ENCODE measurements at regions not wholly inside any gene's neighbourhood (a gene's known extent, or its start where the extent isn't known, plus 50 kb on each side); places are given as distances from the start of the nearest gene placed in this dataset.

DNA sequence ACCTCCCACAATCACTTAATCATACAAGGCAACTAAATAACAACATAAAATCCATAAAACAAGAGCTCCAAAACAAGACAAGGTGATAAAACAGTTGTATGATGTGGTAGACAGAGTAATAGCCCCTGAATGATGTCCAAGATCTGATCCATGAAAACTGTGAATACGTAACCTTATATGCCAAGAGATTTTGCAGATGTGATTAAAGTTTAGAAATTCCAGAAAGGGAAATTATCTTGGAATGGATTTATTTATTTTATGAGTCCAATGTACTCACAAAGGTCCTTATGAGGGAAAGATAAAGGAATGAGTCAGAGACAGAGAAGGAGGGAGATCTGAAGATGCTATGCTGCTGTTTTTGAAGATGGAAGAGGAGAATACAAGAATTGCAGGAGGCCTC is 1775.7 kb upstream of the C9orf72 start:
- no peak overlapping the region for H2AFZ ChIP-seq (ENCODE audit: low read length)
- no peak overlapping the region for H2BK20ac ChIP-seq (ENCODE audit: low read length)
- no peaks in the 10 kb centered on the region for H3K36me3 ChIP-seq (ENCODE audit: control insufficient read depth in 2 of 4, insufficient read depth in 4 of 4, low read length in 3 of 4)
- ChIA-PET POLR2A (ENCODE audit: partially characterized antibody) (no interaction called here), CTCF (ENCODE audit: partially characterized antibody) (interaction anchor here (0.6 kb wide), 1 partner anchor 8 kb away, joined by 4 read pairs; no protein-coding TSS in a partner anchor)
- no peak overlapping the region for H3K27ac ChIP-seq (ENCODE audit: low read depth, low read length)
- H2BK5ac ChIP-seq (ENCODE audit: low read depth, low read length), result no peak overlapping the region
- no peak overlapping the region for H3K56ac ChIP-seq (replicated peaks; ENCODE audit: insufficient read length, low read depth, low read length)
- H3K14ac ChIP-seq (ENCODE audit: insufficient read length), result no peak overlapping the region
- H3K27me3 ChIP-seq (replicated peaks in 1 of 4; ENCODE audit: control insufficient read depth in 3 of 4, extremely low read depth in 1 of 4, insufficient read depth in 3 of 4, low read length in 3 of 4), result no peaks in the 10 kb centered on the region
- H3K23ac ChIP-seq (ENCODE audit: insufficient read length), result no peak overlapping the region
- no peaks in the 10 kb centered on the region for H4K20me1 ChIP-seq (replicated peaks in 1 of 2; ENCODE audit: control insufficient read depth in 1 of 2, insufficient read depth in 2 of 2, low read length in 2 of 2)
- H4K91ac ChIP-seq (replicated peaks; ENCODE audit: insufficient read length, low read length), result no peak overlapping the region
- H3K18ac ChIP-seq (ENCODE audit: extremely low read depth, low read length), result no peak overlapping the region
- no peaks in the 10 kb centered on the region; a peak in 1 of 4 replicates for H3K9me3 ChIP-seq (ENCODE audit: insufficient read depth in 2 of 2, low read depth in 1 of 2, low read length in 1 of 2)
- no peaks in the 10 kb centered on the region for H3K79me1 ChIP-seq (ENCODE audit: low read depth, low read length)
- H4K8ac ChIP-seq (ENCODE audit: extremely low read depth, insufficient read depth, low read length), result no peak overlapping the region
- no peaks in the 10 kb centered on the region for H3K4me1 ChIP-seq (replicated peaks in 1 of 4; ENCODE audit: control insufficient read depth in 3 of 4, insufficient read depth in 4 of 4, low read length in 3 of 4)
- no peak overlapping the region for H4K5ac ChIP-seq (ENCODE audit: insufficient read length, low read depth, low read length)
- FAIRE-seq (no peak), DNase-seq (ENCODE audit: low read depth in 1 of 2, low spot score in 2 of 2) (no peak)
- TF ChIP-seq SUZ12 (IDR thresholded peaks at IDR 0.05; ENCODE audit: low read length) (no peak), POLR2AphosphoS5 (IDR thresholded peaks at IDR 0.05; ENCODE audit: low read depth, low read length) (no peak), FOSL1 (IDR thresholded peaks at IDR 0.05; ENCODE audit: insufficient read depth, low read depth, low read length) (no peak)
- H2BK15ac ChIP-seq (ENCODE audit: low read length), result no peak overlapping the region
- H2BK120ac ChIP-seq (replicated peaks; ENCODE audit: low read depth, low read length), result no peak overlapping the region
- no peak overlapping the region for H3K9ac ChIP-seq (replicated peaks in 1 of 4; ENCODE audit: extremely low read depth in 1 of 4, low read depth in 3 of 4, low read length in 3 of 4)
- no peak overlapping the region for H2BK12ac ChIP-seq (ENCODE audit: low read depth, low read length)
- H2AK5ac ChIP-seq (ENCODE audit: low read depth, low read length), result no peak overlapping the region
- H3K4me3 ChIP-seq (ENCODE audit: extremely low read depth in 1 of 4, insufficient read depth in 2 of 4, low read depth in 3 of 4, low read length in 4 of 4), result no peak overlapping the region
- H3K4ac ChIP-seq (replicated peaks; ENCODE audit: insufficient read length, low read depth, low read length), result no peak overlapping the region
- H3K23me2 ChIP-seq (ENCODE audit: low read depth, low read length), result no peaks in the 10 kb centered on the region; the same call in 1 of the 2 replicates
- WGBS, 2 experiments (ENCODE audit: extremely low coverage in 1 of 2, insufficient coverage in 1 of 2, insufficient read length in 1 of 2, insufficient replicate concordance in 2 of 2, low coverage in 1 of 2, low lambda C conversion rate in 2 of 2, missing lambda C conversion rate in 1 of 2), result 96% methylated on average over 1 of the region's 1 CpG; no CpG with 5 or more reads in 1 of the 2 experiments
- H3K79me2 ChIP-seq (ENCODE audit: control insufficient read depth in 1 of 2, insufficient read depth in 2 of 2, low read length in 2 of 2), result no peaks in the 10 kb centered on the region
- no peak overlapping the region for H3K4me2 ChIP-seq (ENCODE audit: insufficient read depth in 1 of 2, low read depth in 2 of 2, low read length in 2 of 2)
